GM23248 (cell line): ENCODE measurements at regions not wholly inside any gene's neighbourhood (a gene's known extent, or its start where the extent isn't known, plus 50 kb on each side); places are given as distances from the start of the nearest gene placed in this dataset.

Experiments used
- EZH2 ChIP-seq: fragments of 200-600 bp; sonication (generic); IDR thresholded peaks from 2 replicates; pipeline ENCODE4 v1.6.1; 2018; ENCODE audit warnings: antibody characterized with exemption, mild to moderate bottlenecking; ENCODE audit not compliant: insufficient read depth, poor library complexity, severe bottlenecking
- EZH2phosphoT487 ChIP-seq: fragments of 200-600 bp; sonication (generic); IDR thresholded peaks from 2 replicates; pipeline ENCODE4 v1.6.1; 2018; ENCODE audit warnings: antibody characterized with exemption, moderate library complexity, mild to moderate bottlenecking, low read depth; ENCODE audit not compliant: insufficient read depth

DNA sequence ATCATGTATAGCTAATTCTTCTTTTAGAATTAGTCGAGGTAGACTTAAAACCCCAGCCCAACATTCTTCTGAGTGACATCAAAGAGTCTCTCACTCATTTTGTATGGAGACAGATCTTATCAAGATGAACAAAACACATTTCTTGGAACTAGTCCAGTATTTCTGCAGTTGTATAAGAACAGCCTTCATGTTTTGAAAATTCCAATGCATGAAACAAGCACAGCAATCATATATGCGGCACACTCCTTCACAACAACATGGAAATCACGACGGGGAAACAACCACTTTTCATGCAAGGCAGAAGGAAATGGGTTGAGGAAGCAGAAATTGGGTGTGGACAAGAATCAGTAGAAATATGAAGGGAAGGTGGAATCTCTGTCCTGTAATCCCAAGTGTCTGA lies 113.8 kb downstream of the PLK2 start:
- TF ChIP-seq EZH2phosphoT487 (no peak), EZH2 (no peak)
